ENCODE measurements at regions not wholly inside any gene's neighbourhood (a gene's known extent, or its start where the extent isn't known, plus 50 kb on each side); places are given as distances from the start of the nearest gene placed in this dataset.

- no peak for TF ChIP-seq MAFK (IDR thresholded peaks at IDR 0.05; ENCODE audit: partially characterized antibody)
- no peak for TF ChIP-seq RAD21 (conservative IDR thresholded peaks at IDR 0.05 in 1 of 2, IDR thresholded peaks at IDR 0.05 in 1 of 2)
- TF ChIP-seq, protein P1, sequence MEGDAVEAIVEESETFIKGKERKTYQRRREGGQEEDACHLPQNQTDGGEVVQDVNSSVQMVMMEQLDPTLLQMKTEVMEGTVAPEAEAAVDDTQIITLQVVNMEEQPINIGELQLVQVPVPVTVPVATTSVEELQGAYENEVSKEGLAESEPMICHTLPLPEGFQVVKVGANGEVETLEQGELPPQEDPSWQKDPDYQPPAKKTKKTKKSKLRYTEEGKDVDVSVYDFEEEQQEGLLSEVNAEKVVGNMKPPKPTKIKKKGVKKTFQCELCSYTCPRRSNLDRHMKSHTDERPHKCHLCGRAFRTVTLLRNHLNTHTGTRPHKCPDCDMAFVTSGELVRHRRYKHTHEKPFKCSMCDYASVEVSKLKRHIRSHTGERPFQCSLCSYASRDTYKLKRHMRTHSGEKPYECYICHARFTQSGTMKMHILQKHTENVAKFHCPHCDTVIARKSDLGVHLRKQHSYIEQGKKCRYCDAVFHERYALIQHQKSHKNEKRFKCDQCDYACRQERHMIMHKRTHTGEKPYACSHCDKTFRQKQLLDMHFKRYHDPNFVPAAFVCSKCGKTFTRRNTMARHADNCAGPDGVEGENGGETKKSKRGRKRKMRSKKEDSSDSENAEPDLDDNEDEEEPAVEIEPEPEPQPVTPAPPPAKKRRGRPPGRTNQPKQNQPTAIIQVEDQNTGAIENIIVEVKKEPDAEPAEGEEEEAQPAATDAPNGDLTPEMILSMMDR (IDR thresholded peaks at IDR 0.05): no peak
- no peak for TF ChIP-seq POLR2A (IDR thresholded peaks at IDR 0.05; ENCODE audit: low read length)
- no peak for TF ChIP-seq ZFP36 (IDR thresholded peaks at IDR 0.05; ENCODE audit: borderline replicate concordance, partially characterized antibody)
- no peak for TF ChIP-seq CEBPB (IDR thresholded peaks at IDR 0.05)
- TF ChIP-seq SMC3 (IDR thresholded peaks at IDR 0.05): no peak
- TF ChIP-seq EP300 (IDR thresholded peaks at IDR 0.05): no peak
- no peak for TF ChIP-seq RNF2 (IDR thresholded peaks at IDR 0.05; ENCODE audit: borderline replicate concordance, low read depth)
- no peak for TF ChIP-seq SREBF2 (IDR thresholded peaks at IDR 0.05)
- TF ChIP-seq KDM1A (IDR thresholded peaks at IDR 0.05; ENCODE audit: low read depth): no peak
Observed at GRCh38 chr1:102098536-102098935, 101.8 kb upstream of the OLFM3 start.
